Thyroid gland (tissue), 4 donors: ENCODE measurements at regions not wholly inside any gene's neighbourhood (a gene's known extent, or its start where the extent isn't known, plus 50 kb on each side); places are given as distances from the start of the nearest gene placed in this dataset.

Source experiments
- CTCF ChIP-seq, 6 experiments: fragments of 200-600 bp in 3 of 6; fragments of 450-650 bp in 3 of 6; sonication (generic) in 3 of 6; IDR thresholded peaks; one replicate each; pipeline ENCODE4 v1.5.1; 2016 to 2019; ENCODE audit warnings: antibody characterized with exemption in 6 of 6, mild to moderate bottlenecking in 2 of 6, inconsistent platforms in 1 of 6, moderate library complexity in 1 of 6
- POLR2A ChIP-seq, 2 donors: fragments of 450-650 bp; IDR thresholded peaks; one replicate each; pipeline ENCODE4 v1.6.1; 2017; ENCODE audit warnings: antibody characterized with exemption in 2 of 2, mild to moderate bottlenecking in 2 of 2, moderate library complexity in 1 of 2

DNA sequence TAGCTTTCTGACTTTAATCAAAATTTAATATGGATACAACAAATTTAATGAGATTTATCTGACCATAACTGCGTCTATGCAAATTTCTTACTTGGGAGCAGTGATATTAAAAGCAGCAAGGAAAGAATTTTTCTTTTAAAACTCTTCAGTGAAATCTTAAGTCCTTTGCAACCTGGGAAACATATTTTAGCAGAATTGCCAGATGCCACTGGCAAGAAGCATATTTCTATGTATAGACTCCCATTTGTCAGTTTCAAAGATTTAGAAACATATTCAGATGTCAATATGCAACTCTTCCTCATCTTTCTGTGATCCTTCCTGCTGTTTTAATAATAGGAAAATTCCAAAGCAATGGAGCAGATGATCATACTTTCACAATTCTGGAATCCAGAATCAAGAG is 911.3 kb downstream of the LUZP2 start:
- no peak for TF ChIP-seq CTCF (IDR thresholded peaks at IDR 0.05)
- no peak for TF ChIP-seq POLR2A (IDR thresholded peaks at IDR 0.05)
